MCF 10A (cell line): ENCODE measurements at regions not wholly inside any gene's neighbourhood (a gene's known extent, or its start where the extent isn't known, plus 50 kb on each side); places are given as distances from the start of the nearest gene placed in this dataset.

ENCODE experiments used
- BruUV-seq: library from RNA; stranded (reverse); fragments of 400-500 nt; replicated peaks from 2 replicates; lab custom pipeline; 2021; lab: Mats Ljungman, UMichigan
- CTCF ChIA-PET: fragments of 300-600 bp; sonication (Branson Sonifier 250); formaldehyde crosslinking; extraction: SDS; loops from one replicate; lab custom pipeline; 2021; ENCODE audit warnings: antibody characterized with exemption, inconsistent platforms; lab: Yijun Ruan, JAX
- POLR2A ChIA-PET: fragments of 300-600, 350-650 bp; sonication (Branson Sonifier 250); formaldehyde crosslinking; extraction: SDS; loops from one replicate; lab custom pipeline; 2020; ENCODE audit warnings: antibody characterized with exemption, inconsistent platforms; lab: Yijun Ruan, JAX
- DNase-seq: peaks from one replicate; pipeline ENCODE4 v3.0.0-alpha.2; 2018; ENCODE audit not compliant: unreplicated experiment
- H3K27ac Mint-ChIP-seq: one replicate; pipeline ENCODE4 v1.8.0; 2022; ENCODE audit warnings: mild to moderate bottlenecking, low read depth, mixed read lengths; ENCODE audit not compliant: unreplicated experiment
- H3K27me3 Mint-ChIP-seq: one replicate; pipeline ENCODE4 v1.8.0; 2022; ENCODE audit warnings: mixed read lengths; ENCODE audit not compliant: insufficient read depth, unreplicated experiment
- H3K36me3 Mint-ChIP-seq: one replicate; pipeline ENCODE4 v1.8.0; 2022; ENCODE audit warnings: mild to moderate bottlenecking, moderate library complexity, mixed read lengths; ENCODE audit not compliant: insufficient read depth, unreplicated experiment
- H3K4me1 Mint-ChIP-seq: one replicate; pipeline ENCODE4 v1.8.0; 2022; ENCODE audit warnings: mixed read lengths; ENCODE audit not compliant: insufficient read depth, unreplicated experiment
- H3K4me3 Mint-ChIP-seq: one replicate; pipeline ENCODE4 v1.8.0; 2022; ENCODE audit warnings: mild to moderate bottlenecking, moderate library complexity, mixed read lengths; ENCODE audit not compliant: unreplicated experiment
- H3K9me3 Mint-ChIP-seq: one replicate; pipeline ENCODE4 v1.8.0; 2022; ENCODE audit warnings: mixed read lengths; ENCODE audit not compliant: unreplicated experiment
- intact Hi-C: fragments of 100-400 bp; cut with micrococcal nuclease; formaldehyde crosslinking; loops from 2 replicates; pipeline ENCODE4 v1.14.1; 2022
- TF ChIP-seq, protein P1 (sequence below): fragments of 200-600 bp; IDR thresholded peaks from one replicate; pipeline ENCODE4 v1.8.0; 2022; ENCODE audit warnings: antibody characterized with exemption, mild to moderate bottlenecking; ENCODE audit not compliant: unreplicated experiment

DNA sequence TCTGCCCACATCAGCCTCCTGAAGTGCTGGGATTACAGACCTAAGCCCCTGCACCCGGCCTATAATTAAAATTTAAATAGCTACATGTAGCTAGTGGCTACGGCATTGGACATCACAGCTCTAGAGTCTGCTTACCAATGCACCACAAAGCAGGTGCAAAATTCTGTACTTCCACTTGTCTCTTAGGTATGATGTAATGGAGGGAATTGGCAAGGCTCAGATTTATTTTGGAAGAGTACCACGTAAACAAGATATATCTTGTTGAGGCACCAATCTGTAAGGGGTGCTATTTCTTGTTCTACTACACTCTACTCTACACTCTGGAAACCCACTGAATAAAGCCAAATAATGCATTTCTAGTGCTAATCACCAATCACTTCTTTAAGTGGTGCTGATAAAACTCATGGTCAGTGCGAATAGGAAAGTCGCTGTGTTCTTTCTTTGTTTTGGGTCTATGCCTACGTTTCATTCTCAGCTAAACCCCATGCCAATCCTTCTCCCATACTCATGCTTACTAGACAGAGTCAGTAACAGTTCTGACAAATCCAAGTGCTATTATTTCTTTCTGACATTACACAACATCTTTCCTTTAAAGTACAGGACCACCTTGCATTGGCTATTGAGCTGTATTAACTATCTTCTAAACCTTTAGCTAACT, 92.3 kb downstream of the GC start:
- peak; percentile 8 for DNase-seq

GRCh38 chr4:71689822-71690221, 94.1 kb downstream of the GC start:
- POLR2A ChIA-PET = no interaction called here
- Mint-ChIP-seq H3K27me3 (no peaks in the 10 kb centered on the region), H3K4me1 (peaks cover 6% of the 10 kb centered on the region), H3K36me3 (no peaks in the 10 kb centered on the region), H3K9me3 (no peaks in the 10 kb centered on the region), H3K27ac (no peak overlapping the region), H3K4me3 (no peak overlapping the region)
- TF ChIP-seq, protein P1, sequence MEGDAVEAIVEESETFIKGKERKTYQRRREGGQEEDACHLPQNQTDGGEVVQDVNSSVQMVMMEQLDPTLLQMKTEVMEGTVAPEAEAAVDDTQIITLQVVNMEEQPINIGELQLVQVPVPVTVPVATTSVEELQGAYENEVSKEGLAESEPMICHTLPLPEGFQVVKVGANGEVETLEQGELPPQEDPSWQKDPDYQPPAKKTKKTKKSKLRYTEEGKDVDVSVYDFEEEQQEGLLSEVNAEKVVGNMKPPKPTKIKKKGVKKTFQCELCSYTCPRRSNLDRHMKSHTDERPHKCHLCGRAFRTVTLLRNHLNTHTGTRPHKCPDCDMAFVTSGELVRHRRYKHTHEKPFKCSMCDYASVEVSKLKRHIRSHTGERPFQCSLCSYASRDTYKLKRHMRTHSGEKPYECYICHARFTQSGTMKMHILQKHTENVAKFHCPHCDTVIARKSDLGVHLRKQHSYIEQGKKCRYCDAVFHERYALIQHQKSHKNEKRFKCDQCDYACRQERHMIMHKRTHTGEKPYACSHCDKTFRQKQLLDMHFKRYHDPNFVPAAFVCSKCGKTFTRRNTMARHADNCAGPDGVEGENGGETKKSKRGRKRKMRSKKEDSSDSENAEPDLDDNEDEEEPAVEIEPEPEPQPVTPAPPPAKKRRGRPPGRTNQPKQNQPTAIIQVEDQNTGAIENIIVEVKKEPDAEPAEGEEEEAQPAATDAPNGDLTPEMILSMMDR = no peak
- DNase-seq = no peak
- intact Hi-C loops = no loop called here
- no TSS peak for BruUV-seq
- CTCF ChIA-PET = no interaction called here

More for the DNA sequence above, 92.3 kb downstream of the GC start:
- intact Hi-C loops = no loop called here
- no TSS peak for BruUV-seq
- POLR2A ChIA-PET = no interaction called here
- Mint-ChIP-seq H3K36me3 (no peaks in the 10 kb centered on the region), H3K27ac (no peak overlapping the region), H3K9me3 (no peaks in the 10 kb centered on the region), H3K27me3 (no peaks in the 10 kb centered on the region), H3K4me3 (no peak overlapping the region), H3K4me1 (peaks cover 6% of the 10 kb centered on the region)
- CTCF ChIA-PET = interaction anchor here (0.7 to 1.1 kb wide), 4 partner anchors 20 to 462 kb away, joined by 3 read pairs; no protein-coding TSS in a partner anchor
- TF ChIP-seq, protein P1 = no peak

DNA sequence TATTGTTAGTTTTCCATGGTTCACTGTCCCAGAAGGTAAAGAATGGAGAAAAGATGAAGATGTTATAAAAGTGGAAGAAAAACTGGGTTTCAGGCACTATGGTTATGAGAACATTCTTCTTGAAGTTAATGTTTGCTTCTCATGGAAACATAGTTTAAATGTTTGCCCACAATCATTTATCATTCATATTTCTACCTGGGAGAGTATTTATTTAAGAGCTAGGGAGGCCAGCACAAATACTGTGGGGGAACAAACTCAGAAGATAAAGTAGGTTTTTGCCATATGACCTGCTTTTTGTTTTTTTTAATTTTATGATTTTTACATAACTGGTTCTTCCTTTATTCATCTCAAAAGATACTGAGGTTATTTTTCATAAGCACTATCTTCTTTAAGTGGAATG, 96.8 kb downstream of the GC start:
- H3K27me3 Mint-ChIP-seq = no peaks in the 10 kb centered on the region
- intact Hi-C loops = no loop called here
- no peak overlapping the region for H3K4me3 Mint-ChIP-seq
- DNase-seq = no peak
- BruUV-seq = no TSS peak
- POLR2A ChIA-PET = no interaction called here
- H3K9me3 Mint-ChIP-seq = no peaks in the 10 kb centered on the region
- no peak overlapping the region for H3K27ac Mint-ChIP-seq
- H3K4me1 Mint-ChIP-seq = peaks cover 6% of the 10 kb centered on the region
- TF ChIP-seq, protein P1 = no peak
- H3K36me3 Mint-ChIP-seq = no peaks in the 10 kb centered on the region
- CTCF ChIA-PET = interaction anchor here (0.6 to 1.0 kb wide), 3 partner anchors 13 to 1035 kb away, joined by 3 to 5 read pairs (median 4); no protein-coding TSS in a partner anchor

- POLR2A ChIA-PET = no interaction called here
- CTCF ChIA-PET = interaction anchor here (0.8 kb wide), 1 partner anchor 14 kb away, joined by 5 read pairs; no protein-coding TSS in a partner anchor
- Mint-ChIP-seq H3K36me3 (no peaks in the 10 kb centered on the region), H3K4me3 (no peak overlapping the region), H3K27ac (no peak overlapping the region), H3K4me1 (no peaks in the 10 kb centered on the region), H3K27me3 (no peaks in the 10 kb centered on the region), H3K9me3 (no peaks in the 10 kb centered on the region)
- TF ChIP-seq, protein P1 = no peak
- intact Hi-C loops = no loop called here
- DNase-seq = no peak
- BruUV-seq = no TSS peak
These were observed 97.9 kb downstream of the GC start for GRCh38 chr4:71685975-71686374.
